HCT116 (cell line): ENCODE measurements at regions not wholly inside any gene's neighbourhood (a gene's known extent, or its start where the extent isn't known, plus 50 kb on each side); places are given as distances from the start of the nearest gene placed in this dataset.

ENCODE experiments used
- ATAC-seq: fragments of 200-7000 bp; cut with Tn5 transposase; 2 replicates; pipeline ENCODE4 v1.9.1; 2020; ENCODE audit warnings: mild to moderate bottlenecking, moderate library complexity
- BruUV-seq: library from RNA; stranded (reverse); fragments of 400-500 nt; replicated peaks from 2 replicates; lab custom pipeline; 2021; lab: Mats Ljungman, UMichigan
- CTCF ChIA-PET: fragments of 300-600 bp; sonication (Branson Sonifier 250); formaldehyde crosslinking; loops from one replicate; lab custom pipeline; 2021; ENCODE audit warnings: antibody characterized with exemption; lab: Charles Lee
- POLR2A ChIA-PET: fragments of 300-600, 350-600 bp; sonication (Branson Sonifier 250); formaldehyde crosslinking; loops from one replicate; lab custom pipeline; 2021; ENCODE audit warnings: antibody characterized with exemption; lab: Charles Lee
- RAD21 ChIA-PET, 2 experiments: fragments of 300-600 bp; sonication (Branson Sonifier 250); formaldehyde crosslinking; loops; one replicate each; lab custom pipeline; 2023; ENCODE audit warnings: low total read pairs in 2 of 2; ENCODE audit not compliant: uncharacterized antibody in 2 of 2, unreplicated experiment in 2 of 2, low non-redundant PET in 1 of 2; lab: Charles Lee
- DNase-seq: peaks from one replicate; pipeline ENCODE4 v3.0.0-alpha.2; 2010; ENCODE audit warnings: low read depth, low spot score
- H2AFZ ChIP-seq: fragments of 200-600 bp; shearing (Covaris generic), sonication (generic); 2 replicates; pipeline ENCODE4 v1.6.1; 2017; ENCODE audit warnings: low read depth, mixed run types, mixed read lengths, antibody characterized with exemption, low read length; ENCODE audit not compliant: poor library complexity, severe bottlenecking
- H3K27ac ChIP-seq: 2 replicates; pipeline ENCODE4 v1.5.1; 2012; ENCODE audit warnings: low read depth, low read length
- H3K27me3 ChIP-seq: fragments of 200-600 bp; sonication (generic); 2 replicates; pipeline ENCODE4 v1.6.1; 2016; ENCODE audit warnings: mixed run types, low read length, mixed read lengths; ENCODE audit not compliant: insufficient read depth
- H3K36me3 ChIP-seq, 2 experiments: fragments of 200-500 bp in 1 of 2; fragments of 200-600 bp in 1 of 2; sonication (Bioruptor generic) in 1 of 2; sonication (generic) in 1 of 2; 2 replicates each; pipeline versions ENCODE4 v1.5.1 to v1.6.1; 2014 to 2016; ENCODE audit warnings: low read length in 2 of 2, inconsistent platforms in 1 of 2, mixed read lengths in 1 of 2, mixed run types in 1 of 2; ENCODE audit not compliant: insufficient read depth in 2 of 2, control insufficient read depth in 1 of 2
- H3K4me1 ChIP-seq, 2 experiments: fragments of 200-600 bp in 1 of 2; sonication (generic) in 1 of 2; 2 replicates each; pipeline versions ENCODE4 v1.5.1 to v1.6.1; 2012 to 2017; ENCODE audit warnings: low read length in 2 of 2, inconsistent platforms in 1 of 2, mild to moderate bottlenecking in 1 of 2, mixed read lengths in 1 of 2, mixed run types in 1 of 2, moderate library complexity in 1 of 2; ENCODE audit not compliant: insufficient read depth in 2 of 2, control insufficient read depth in 1 of 2
- H3K4me2 ChIP-seq: fragments of 200-600 bp; sonication (generic); 2 replicates; pipeline ENCODE4 v1.6.1; 2017; ENCODE audit warnings: mixed run types, low read length, mixed read lengths
- H3K4me3 ChIP-seq, 2 experiments: fragments of 200-600 bp in 1 of 2; sonication (generic) in 1 of 2; replicated peaks in 1 of 2; 2 replicates each; pipeline ENCODE4 v1.5.1; 2011 to 2016; ENCODE audit warnings: low read length in 2 of 2, control low read depth in 1 of 2, low read depth in 1 of 2, mild to moderate bottlenecking in 1 of 2, mixed read lengths in 1 of 2, mixed run types in 1 of 2
- H3K79me2 ChIP-seq: fragments of 200-600 bp; sonication (generic); 2 replicates; pipeline ENCODE4 v1.6.1; 2017; ENCODE audit warnings: mild to moderate bottlenecking, mixed run types, low read length, moderate library complexity, mixed read lengths; ENCODE audit not compliant: insufficient read depth
- H3K9ac ChIP-seq: fragments of 200-600 bp; sonication (generic); 2 replicates; pipeline ENCODE4 v1.6.1; 2016; ENCODE audit warnings: low read length, mixed read lengths
- H3K9me2 ChIP-seq: fragments of 200-600 bp; sonication (generic), shearing (Covaris generic); 2 replicates; pipeline ENCODE4 v1.6.1; 2017; ENCODE audit warnings: mixed run types, mild to moderate bottlenecking, moderate library complexity; ENCODE audit not compliant: insufficient read depth
- H3K9me3 ChIP-seq, 2 experiments: fragments of 200-500 bp in 1 of 2; fragments of 200-600 bp in 1 of 2; sonication (Bioruptor generic) in 1 of 2; sonication (generic) in 1 of 2; 2 replicates each; pipeline ENCODE4 v1.6.1; 2014 to 2017; ENCODE audit warnings: low read length in 2 of 2, mixed read lengths in 2 of 2, inconsistent platforms in 1 of 2, low read depth in 1 of 2, mild to moderate bottlenecking in 1 of 2, mixed run types in 1 of 2, moderate library complexity in 1 of 2; ENCODE audit not compliant: control insufficient read depth in 1 of 2, insufficient read depth in 1 of 2
- H4K20me1 ChIP-seq: fragments of 200-600 bp; sonication (generic), shearing (Covaris generic); 2 replicates; pipeline ENCODE4 v1.6.1; 2017; ENCODE audit warnings: mixed run types, mild to moderate bottlenecking, moderate library complexity; ENCODE audit not compliant: insufficient read depth
- CBX3 ChIP-seq: IDR thresholded peaks from 2 replicates; pipeline ENCODE4 v1.6.1; 2012; ENCODE audit warnings: low read depth
- CEBPB ChIP-seq: IDR thresholded peaks from 2 replicates; pipeline ENCODE4 v1.6.1; 2012; ENCODE audit warnings: low read depth
- ELF1 ChIP-seq: IDR thresholded peaks from 2 replicates; pipeline ENCODE4 v1.6.1; 2012; ENCODE audit warnings: low read depth, borderline replicate concordance
- EZH2 ChIP-seq: fragments of 200-600 bp; sonication (generic); IDR thresholded peaks from 2 replicates; pipeline ENCODE4 v1.6.1; 2017; ENCODE audit warnings: antibody characterized with exemption, mixed run types
- POLR2A ChIP-seq: IDR thresholded peaks from 2 replicates; pipeline ENCODE4 v1.7.0; 2011; ENCODE audit warnings: borderline replicate concordance; ENCODE audit not compliant: insufficient read depth, insufficient read length; ENCODE audit errors: extremely low read depth
- SP1 ChIP-seq: IDR thresholded peaks from 2 replicates; pipeline ENCODE4 v1.6.1; 2012; ENCODE audit warnings: low read depth
- SRF ChIP-seq: IDR thresholded peaks from 2 replicates; pipeline ENCODE4 v1.6.1; 2012; ENCODE audit warnings: low read depth
- TCF7L2 ChIP-seq: IDR thresholded peaks from 2 replicates; pipeline ENCODE4 v1.7.0; 2011; ENCODE audit warnings: borderline replicate concordance, inconsistent platforms; ENCODE audit not compliant: insufficient read depth, insufficient read length; ENCODE audit errors: extremely low read depth
- YY1 ChIP-seq: IDR thresholded peaks from 2 replicates; pipeline ENCODE4 v1.6.1; 2011; ENCODE audit warnings: low read length, low read depth, moderate library complexity, mild to moderate bottlenecking; ENCODE audit not compliant: insufficient replicate concordance; ENCODE audit errors: extremely low read depth
- ZNF274 ChIP-seq: fragments of 200-500 bp; sonication (Bioruptor generic); IDR thresholded peaks from 2 replicates; pipeline ENCODE4 v1.6.1; 2014; ENCODE audit warnings: mild to moderate bottlenecking, low read depth, low read length, inconsistent platforms
- intact Hi-C: fragments of 100-400 bp; cut with micrococcal nuclease; formaldehyde crosslinking; loops from 2 replicates; pipeline ENCODE4 v1.10.0; 2022
- TF ChIP-seq, protein P1 (sequence below): IDR thresholded peaks from 2 replicates; pipeline ENCODE4 v1.6.1; 2012; ENCODE audit warnings: low read depth
- TF ChIP-seq, protein P2 (sequence below): IDR thresholded peaks from 2 replicates; pipeline ENCODE4 v1.6.1; 2012

DNA sequence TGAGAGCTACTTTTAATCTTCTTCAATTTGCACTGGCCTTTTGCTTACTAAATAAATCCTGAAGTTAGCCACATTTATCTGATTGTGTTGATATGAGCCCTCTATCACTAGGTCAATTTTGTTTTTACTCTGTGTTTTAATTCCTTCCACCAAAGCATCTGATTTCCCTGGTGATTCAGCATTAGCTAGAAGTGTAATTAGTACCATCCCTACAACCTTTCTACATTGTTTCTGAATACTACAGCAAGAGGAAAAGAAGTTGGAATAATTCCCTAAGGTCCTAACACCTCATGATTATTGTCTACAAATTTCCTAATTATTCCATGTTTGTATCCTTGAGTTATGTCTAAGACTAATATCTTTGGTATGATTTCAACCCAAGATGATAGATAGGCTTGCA, 1093.6 kb downstream of the SUCLG1 start:
- H3K36me3 ChIP-seq: no peaks in the 10 kb centered on the region
- no peaks in the 10 kb centered on the region for H4K20me1 ChIP-seq
- H3K27me3 ChIP-seq: no peaks in the 10 kb centered on the region
- ATAC-seq (no peak), DNase-seq (no peak)
- RAD21 ChIA-PET: no interaction called here
- no peaks in the 10 kb centered on the region for H3K4me1 ChIP-seq
- intact Hi-C loops: no loop called here
- H3K27ac ChIP-seq: no peak overlapping the region
- no TSS peak for BruUV-seq
- no peaks in the 10 kb centered on the region for H3K9me3 ChIP-seq
- no peak overlapping the region for H3K4me2 ChIP-seq
- POLR2A ChIA-PET: no interaction called here
- CTCF ChIA-PET: no interaction called here
- no peaks in the 10 kb centered on the region for H3K9me2 ChIP-seq
- TF ChIP-seq, protein P1, sequence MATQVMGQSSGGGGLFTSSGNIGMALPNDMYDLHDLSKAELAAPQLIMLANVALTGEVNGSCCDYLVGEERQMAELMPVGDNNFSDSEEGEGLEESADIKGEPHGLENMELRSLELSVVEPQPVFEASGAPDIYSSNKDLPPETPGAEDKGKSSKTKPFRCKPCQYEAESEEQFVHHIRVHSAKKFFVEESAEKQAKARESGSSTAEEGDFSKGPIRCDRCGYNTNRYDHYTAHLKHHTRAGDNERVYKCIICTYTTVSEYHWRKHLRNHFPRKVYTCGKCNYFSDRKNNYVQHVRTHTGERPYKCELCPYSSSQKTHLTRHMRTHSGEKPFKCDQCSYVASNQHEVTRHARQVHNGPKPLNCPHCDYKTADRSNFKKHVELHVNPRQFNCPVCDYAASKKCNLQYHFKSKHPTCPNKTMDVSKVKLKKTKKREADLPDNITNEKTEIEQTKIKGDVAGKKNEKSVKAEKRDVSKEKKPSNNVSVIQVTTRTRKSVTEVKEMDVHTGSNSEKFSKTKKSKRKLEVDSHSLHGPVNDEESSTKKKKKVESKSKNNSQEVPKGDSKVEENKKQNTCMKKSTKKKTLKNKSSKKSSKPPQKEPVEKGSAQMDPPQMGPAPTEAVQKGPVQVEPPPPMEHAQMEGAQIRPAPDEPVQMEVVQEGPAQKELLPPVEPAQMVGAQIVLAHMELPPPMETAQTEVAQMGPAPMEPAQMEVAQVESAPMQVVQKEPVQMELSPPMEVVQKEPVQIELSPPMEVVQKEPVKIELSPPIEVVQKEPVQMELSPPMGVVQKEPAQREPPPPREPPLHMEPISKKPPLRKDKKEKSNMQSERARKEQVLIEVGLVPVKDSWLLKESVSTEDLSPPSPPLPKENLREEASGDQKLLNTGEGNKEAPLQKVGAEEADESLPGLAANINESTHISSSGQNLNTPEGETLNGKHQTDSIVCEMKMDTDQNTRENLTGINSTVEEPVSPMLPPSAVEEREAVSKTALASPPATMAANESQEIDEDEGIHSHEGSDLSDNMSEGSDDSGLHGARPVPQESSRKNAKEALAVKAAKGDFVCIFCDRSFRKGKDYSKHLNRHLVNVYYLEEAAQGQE: no peak
- TF ChIP-seq EZH2: no peak
- no peak for TF ChIP-seq CEBPB
- no peak for TF ChIP-seq CBX3
- no peak for TF ChIP-seq SP1
- TF ChIP-seq SRF: no peak
- no peak for TF ChIP-seq ZNF274
- TF ChIP-seq POLR2A: no peak
- TF ChIP-seq TCF7L2: no peak
- TF ChIP-seq, protein P2, sequence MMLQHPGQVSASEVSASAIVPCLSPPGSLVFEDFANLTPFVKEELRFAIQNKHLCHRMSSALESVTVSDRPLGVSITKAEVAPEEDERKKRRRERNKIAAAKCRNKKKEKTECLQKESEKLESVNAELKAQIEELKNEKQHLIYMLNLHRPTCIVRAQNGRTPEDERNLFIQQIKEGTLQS: no peak
- TF ChIP-seq YY1: no peak
- TF ChIP-seq ELF1: no peak
- no peak overlapping the region for H2AFZ ChIP-seq
- H3K9ac ChIP-seq: no peak overlapping the region
- no peaks in the 10 kb centered on the region for H3K79me2 ChIP-seq
- no peak overlapping the region for H3K4me3 ChIP-seq
